Calu3 (cell line): ENCODE measurements at regions not wholly inside any gene's neighbourhood (a gene's known extent, or its start where the extent isn't known, plus 50 kb on each side); places are given as distances from the start of the nearest gene placed in this dataset.

Experiments
- BruUV-seq: library from RNA; stranded (reverse); fragments of 400-500 nt; replicated peaks from 2 replicates; lab custom pipeline; 2021; lab: Mats Ljungman, UMichigan
- CTCF ChIA-PET: fragments of 300-600 bp; sonication (Branson Sonifier 250); formaldehyde crosslinking; loops from one replicate; lab custom pipeline; 2022; ENCODE audit warnings: antibody characterized with exemption; lab: Charles Lee
- DNase-seq: peaks from one replicate; pipeline ENCODE4 v3.0.0; 2022
- H3K27ac Mint-ChIP-seq: one replicate; pipeline ENCODE4 v1.8.0; 2022; ENCODE audit warnings: mixed read lengths; ENCODE audit not compliant: unreplicated experiment
- H3K27me3 Mint-ChIP-seq: one replicate; pipeline ENCODE4 v1.8.0; 2022; ENCODE audit warnings: mixed read lengths; ENCODE audit not compliant: unreplicated experiment
- H3K36me3 Mint-ChIP-seq: one replicate; pipeline ENCODE4 v1.8.0; 2022; ENCODE audit warnings: mild to moderate bottlenecking, moderate library complexity, mixed read lengths; ENCODE audit not compliant: insufficient read depth, unreplicated experiment
- H3K4me1 Mint-ChIP-seq: one replicate; pipeline ENCODE4 v1.8.0; 2022; ENCODE audit warnings: mild to moderate bottlenecking, low read depth, mixed read lengths; ENCODE audit not compliant: unreplicated experiment
- H3K4me3 Mint-ChIP-seq: one replicate; pipeline ENCODE4 v1.8.0; 2022; ENCODE audit warnings: mild to moderate bottlenecking, low read depth, moderate library complexity, mixed read lengths; ENCODE audit not compliant: unreplicated experiment
- H3K9me3 Mint-ChIP-seq: one replicate; pipeline ENCODE4 v1.8.0; 2022; ENCODE audit warnings: low read depth, mixed read lengths; ENCODE audit not compliant: unreplicated experiment
- CTCF ChIP-seq: fragments of 200-600 bp; IDR thresholded peaks from one replicate; pipeline ENCODE4 v1.8.0; 2022; ENCODE audit warnings: antibody characterized with exemption; ENCODE audit not compliant: unreplicated experiment
- intact Hi-C: fragments of 100-400 bp; cut with micrococcal nuclease; formaldehyde crosslinking; loops from one replicate; pipeline ENCODE4 v1.10.0; 2022; ENCODE audit not compliant: unreplicated experiment

- CTCF ChIA-PET = interaction anchor here (0.6 kb wide), 1 partner anchor 660 kb away, joined by 5 read pairs; no protein-coding TSS in a partner anchor
- intact Hi-C loops = no loop called here
- no peak overlapping the region for H3K4me3 Mint-ChIP-seq
Observed at GRCh38 chr2:6523476-6523875, 342.2 kb downstream of the CMPK2 start.

GRCh38 chr2:6524691-6525474, 340.8 kb downstream of the CMPK2 start:
- no peaks in the 10 kb centered on the region for H3K36me3 Mint-ChIP-seq
- CTCF ChIA-PET = no interaction called here
- no peak overlapping the region for H3K4me3 Mint-ChIP-seq
- intact Hi-C loops = no loop called here
- no peaks in the 10 kb centered on the region for H3K9me3 Mint-ChIP-seq
- no peak for DNase-seq
- no peaks in the 10 kb centered on the region for H3K27me3 Mint-ChIP-seq
- no peaks in the 10 kb centered on the region for H3K4me1 Mint-ChIP-seq
- BruUV-seq = no TSS peak
- TF ChIP-seq CTCF = no peak
- H3K27ac Mint-ChIP-seq = no peak overlapping the region

More at GRCh38 chr2:6523476-6523875, 342.2 kb downstream of the CMPK2 start:
- BruUV-seq = no TSS peak
- H3K27ac Mint-ChIP-seq = no peak overlapping the region
- H3K27me3 Mint-ChIP-seq = no peaks in the 10 kb centered on the region
- TF ChIP-seq CTCF = no peak
- no peaks in the 10 kb centered on the region for H3K36me3 Mint-ChIP-seq
- no peak for DNase-seq
- H3K9me3 Mint-ChIP-seq = peaks cover 2% of the 10 kb centered on the region
- H3K4me1 Mint-ChIP-seq = no peaks in the 10 kb centered on the region

- H3K4me1 Mint-ChIP-seq = no peaks in the 10 kb centered on the region
- DNase-seq = no peak
- CTCF ChIA-PET = no interaction called here
- intact Hi-C loops = no loop called here
- peaks cover under 1% of the 10 kb centered on the region for H3K9me3 Mint-ChIP-seq
- no TSS peak for BruUV-seq
- H3K4me3 Mint-ChIP-seq = no peak overlapping the region
- H3K36me3 Mint-ChIP-seq = no peaks in the 10 kb centered on the region
- no peak for TF ChIP-seq CTCF
- H3K27ac Mint-ChIP-seq = no peak overlapping the region
- no peaks in the 10 kb centered on the region for H3K27me3 Mint-ChIP-seq
Observed at GRCh38 chr2:6525475-6525964, 340.2 kb downstream of the CMPK2 start.

GRCh38 chr2:6526093-6526824, 339.4 kb downstream of the CMPK2 start:
- no peak overlapping the region for H3K27ac Mint-ChIP-seq
- H3K4me3 Mint-ChIP-seq = no peak overlapping the region
- no peak for TF ChIP-seq CTCF
- CTCF ChIA-PET = no interaction called here
- intact Hi-C loops = loop anchor here (1.0 to 2.0 kb wide), 2 partner anchors 173 to 247 kb away; no protein-coding TSS in a partner anchor
- no peaks in the 10 kb centered on the region for H3K27me3 Mint-ChIP-seq
- no peaks in the 10 kb centered on the region for H3K36me3 Mint-ChIP-seq
- peaks cover 2% of the 10 kb centered on the region for H3K9me3 Mint-ChIP-seq
- H3K4me1 Mint-ChIP-seq = no peaks in the 10 kb centered on the region
- BruUV-seq = no TSS peak
- DNase-seq = peak; percentile 46
